Heart left ventricle (tissue), 13 donors: ENCODE measurements at regions not wholly inside any gene's neighbourhood (a gene's known extent, or its start where the extent isn't known, plus 50 kb on each side); places are given as distances from the start of the nearest gene placed in this dataset.

Source experiments
- POLR2A ChIP-seq, 2 donors: fragments of 450-650 bp; IDR thresholded peaks; one replicate each; pipeline ENCODE4 v1.6.1; 2017; ENCODE audit warnings: antibody characterized with exemption in 2 of 2, mild to moderate bottlenecking in 2 of 2, moderate library complexity in 2 of 2
- TF ChIP-seq, protein P1 (sequence below), 12 donors: fragments of 200-600 bp; sonication (generic) in 4 of 12; IDR thresholded peaks; one replicate each; pipeline versions ENCODE4 v1.5.0 to v1.8.0; 2018 to 2022; ENCODE audit warnings: antibody characterized with exemption in 12 of 12, mild to moderate bottlenecking in 5 of 12
- donor health status: ischemic (EF 13 %, LVEDD 7.1; RV severe dilation, severe dysfunction).
- donor health status: DM: no; HTN: yes; CAD: no.
- donor health status: DM: no; HTN: no; CAD: no.
- donor health status: ischemic (EF 25% LVEDD 6.9; RV normal size, moderate dysfunction).
- donor health status: ischemic (EF 25% LVEDD 5.7; RV mildly dilated, moderate dysfunction).
- donor health status: ischemic (EF 35%, LVEDD 5.7; RV mildly dilated, moderate dysfunction).
- donor health status: nonischemic (EF 11% LVEDD 7.7; RV severe dilation, severe dysfunction).
- donor health status: DM: yes; HTN: yes; CAD: no.
- donor health status: PGD.
- donor health status: ischemic (EF 29% LVEDD 5.4; RV normal size, mild dysfunction).
- donor health status: nonischemic (EF 23%, LVEDD 6.1; RV moderate dilation, normal function).

DNA sequence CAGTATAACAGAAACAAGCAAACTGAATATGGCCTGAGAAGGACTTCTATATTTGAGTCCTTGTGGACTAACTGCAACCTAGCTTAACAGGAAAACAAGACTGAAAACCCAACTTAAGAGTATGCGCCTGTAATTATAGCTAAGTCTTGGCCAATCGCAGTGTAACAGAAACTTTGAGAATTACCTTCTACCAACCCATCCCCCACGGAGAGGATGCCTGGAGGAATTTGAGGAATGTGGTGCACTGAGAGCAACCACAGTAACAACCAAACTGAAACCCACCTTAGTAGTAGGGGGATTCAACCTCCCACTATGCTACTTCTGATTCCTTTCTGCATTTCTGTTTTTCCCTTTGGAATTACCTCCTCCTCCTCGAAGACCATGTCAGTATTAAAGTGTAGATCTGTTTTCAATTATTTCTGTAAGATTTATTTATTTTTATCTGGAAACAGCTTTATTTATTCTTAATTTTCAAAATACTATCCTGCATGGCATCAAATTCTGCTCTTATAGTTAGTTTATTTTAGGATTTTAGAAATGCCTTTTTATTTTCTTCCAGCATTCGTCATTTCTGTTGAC lies 393.6 kb downstream of the KCNA4 start:
- no peak for TF ChIP-seq POLR2A (IDR thresholded peaks at IDR 0.05)
- TF ChIP-seq, protein P1, sequence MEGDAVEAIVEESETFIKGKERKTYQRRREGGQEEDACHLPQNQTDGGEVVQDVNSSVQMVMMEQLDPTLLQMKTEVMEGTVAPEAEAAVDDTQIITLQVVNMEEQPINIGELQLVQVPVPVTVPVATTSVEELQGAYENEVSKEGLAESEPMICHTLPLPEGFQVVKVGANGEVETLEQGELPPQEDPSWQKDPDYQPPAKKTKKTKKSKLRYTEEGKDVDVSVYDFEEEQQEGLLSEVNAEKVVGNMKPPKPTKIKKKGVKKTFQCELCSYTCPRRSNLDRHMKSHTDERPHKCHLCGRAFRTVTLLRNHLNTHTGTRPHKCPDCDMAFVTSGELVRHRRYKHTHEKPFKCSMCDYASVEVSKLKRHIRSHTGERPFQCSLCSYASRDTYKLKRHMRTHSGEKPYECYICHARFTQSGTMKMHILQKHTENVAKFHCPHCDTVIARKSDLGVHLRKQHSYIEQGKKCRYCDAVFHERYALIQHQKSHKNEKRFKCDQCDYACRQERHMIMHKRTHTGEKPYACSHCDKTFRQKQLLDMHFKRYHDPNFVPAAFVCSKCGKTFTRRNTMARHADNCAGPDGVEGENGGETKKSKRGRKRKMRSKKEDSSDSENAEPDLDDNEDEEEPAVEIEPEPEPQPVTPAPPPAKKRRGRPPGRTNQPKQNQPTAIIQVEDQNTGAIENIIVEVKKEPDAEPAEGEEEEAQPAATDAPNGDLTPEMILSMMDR (IDR thresholded peaks at IDR 0.05): no peak
